PC-3 (cell line): ENCODE measurements at regions not wholly inside any gene's neighbourhood (a gene's known extent, or its start where the extent isn't known, plus 50 kb on each side); places are given as distances from the start of the nearest gene placed in this dataset.

Experiments used
- CTCF ChIP-seq: fragments of 300-600 bp; sonication (generic); conservative IDR thresholded peaks from 2 replicates; pipeline ENCODE4 v1.5.1; 2017; ENCODE audit warnings: antibody characterized with exemption, low read depth, mild to moderate bottlenecking, low read length
- EZH2 ChIP-seq: fragments of 300-600 bp; sonication (generic); IDR thresholded peaks from one replicate; pipeline ENCODE4 v1.6.1; 2017; ENCODE audit warnings: antibody characterized with exemption, mild to moderate bottlenecking, low read length; ENCODE audit not compliant: unreplicated experiment
- EZH2phosphoT487 ChIP-seq: fragments of 300-600 bp; sonication (generic); IDR thresholded peaks from 2 replicates; pipeline ENCODE4 v1.6.1; 2018; ENCODE audit warnings: mild to moderate bottlenecking, antibody characterized with exemption, low read length, borderline replicate concordance

- TF ChIP-seq CTCF (no peak), EZH2 (no peak), EZH2phosphoT487 (no peak)
These were observed 114.3 kb upstream of the TDRD3 start for GRCh38 chr13:60282708-60283107.
